Spleen (tissue), 11 donors: ENCODE measurements at regions not wholly inside any gene's neighbourhood (a gene's known extent, or its start where the extent isn't known, plus 50 kb on each side); places are given as distances from the start of the nearest gene placed in this dataset.

ENCODE experiments used
- DNase-seq: peaks from one replicate; pipeline ENCODE4 v3.0.0-alpha.2; 2020
- H3K27ac ChIP-seq, 8 donors: fragments of 200-600 bp; sonication (generic) in 7 of 8; 1 replicate in 4 of 8; 2 replicates in 4 of 8; pipeline versions ENCODE4 v1.5.0 to v1.8.0; 2016 to 2021; ENCODE audit warnings: inconsistent platforms in 4 of 8, mild to moderate bottlenecking in 4 of 8, moderate library complexity in 1 of 8
- H3K27me3 ChIP-seq, 7 donors: fragments of 200-600 bp; sonication (generic) in 6 of 7; replicated peaks in 1 of 7; 1 replicate in 4 of 7; 2 replicates in 3 of 7; pipeline versions ENCODE4 v1.5.0 to v1.8.0; 2016 to 2021; ENCODE audit warnings: inconsistent platforms in 3 of 7, mild to moderate bottlenecking in 1 of 7
- H3K36me3 ChIP-seq, 6 donors: fragments of 200-600 bp; sonication (generic) in 5 of 6; 1 replicate in 4 of 6; 2 replicates in 2 of 6; pipeline versions ENCODE4 v1.5.0 to v1.8.0; 2016 to 2021; ENCODE audit warnings: inconsistent platforms in 2 of 6
- H3K4me1 ChIP-seq, 6 donors: fragments of 200-600 bp; sonication (generic) in 5 of 6; 1 replicate in 3 of 6; 2 replicates in 3 of 6; pipeline versions ENCODE4 v1.5.0 to v1.8.0; 2016 to 2021; ENCODE audit warnings: inconsistent platforms in 3 of 6
- H3K4me3 ChIP-seq, 8 donors: fragments of 200-600 bp; sonication (generic) in 7 of 8; 1 replicate in 4 of 8; 2 replicates in 4 of 8; pipeline versions ENCODE4 v1.5.0 to v1.8.0; 2016 to 2021; ENCODE audit warnings: inconsistent platforms in 4 of 8, mild to moderate bottlenecking in 4 of 8, moderate library complexity in 2 of 8
- H3K9me3 ChIP-seq, 8 donors: fragments of 200-600 bp; sonication (generic) in 7 of 8; 1 replicate in 4 of 8; 2 replicates in 4 of 8; pipeline versions ENCODE4 v1.5.0 to v1.8.0; 2016 to 2021; ENCODE audit warnings: inconsistent platforms in 4 of 8
- POLR2A ChIP-seq, 3 donors: fragments of 450-650 bp; IDR thresholded peaks; one replicate each; pipeline ENCODE4 v1.5.1; 2017; ENCODE audit warnings: antibody characterized with exemption in 3 of 3, mild to moderate bottlenecking in 1 of 3
- POLR2AphosphoS5 ChIP-seq, 3 donors: sonication (generic); formaldehyde crosslinking; IDR thresholded peaks; one replicate each; pipeline ENCODE4 v1.5.1; 2017; ENCODE audit warnings: antibody characterized with exemption in 3 of 3
- WGBS, 5 donors: extraction: QIAGEN DNeasy Blood & Tissue Kit in 3 of 5; methylation state at CpG; one replicate each; pipeline versions ENCODE4 v1.1.5 to v1.1.7; 2013 to 2018; 5-methylcytosine and 5-hydroxymethylcytosine counted together
- intact Hi-C: fragments of 100-400 bp; cut with DNase I; formaldehyde crosslinking; loops from one replicate; pipeline ENCODE4 v1.15.0; 2023; ENCODE audit warnings: low total_unique reads
- TF ChIP-seq, protein P1 (sequence below), 11 experiments: fragments of 200-600 bp in 7 of 11; fragments of 450-650 bp in 4 of 11; sonication (generic) in 4 of 11; IDR thresholded peaks in 8 of 11; conservative IDR thresholded peaks in 3 of 11; 1 replicate in 7 of 11; 2 replicates in 4 of 11; pipeline versions ENCODE4 v1.4.0 to v1.8.0; 2016 to 2021; ENCODE audit warnings: antibody characterized with exemption in 11 of 11, inconsistent platforms in 4 of 11, mild to moderate bottlenecking in 1 of 11
- donor health status: healthy with polysubstance abuse.
- donor health status: DM: no; HTN: no; CAD: no; lungs with moderate emphysema.
- donor health status: DM: no; HTN: no; CAD: no.
- donor health status: Bipolar disorder and iron deficiency.
- donor health status: healthy.
- donor health status: DM: no; HTN: no; CAD: no.
- donor health status: DM: yes; HTN: yes; CAD: no.

DNA sequence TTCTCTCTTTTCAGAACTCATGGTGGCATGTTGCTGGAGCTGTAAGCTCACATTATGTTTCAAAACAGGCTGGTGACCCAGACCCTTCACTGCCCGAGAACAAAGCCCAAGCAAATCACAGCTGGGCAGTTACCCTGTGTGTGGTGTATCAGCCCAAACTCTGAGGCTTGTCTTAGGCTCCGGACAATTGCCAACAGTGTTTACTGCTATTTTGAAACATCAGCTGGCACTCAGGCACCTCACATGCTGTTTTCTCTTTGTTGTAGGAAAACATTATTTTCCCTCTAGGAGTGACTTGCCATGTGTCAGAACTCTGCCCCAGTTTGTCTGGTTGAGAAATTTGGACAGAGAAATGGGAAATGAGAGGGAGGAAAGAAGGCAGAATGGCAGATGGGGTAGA, 237.6 kb upstream of the APCDD1 start:
- WGBS, 5 donors = 81 to 93% (median 86%) methylated on average over 2 of the region's 2 CpGs
- Histone ChIP-seq H3K36me3 (no peaks in the 10 kb centered on the region), H3K9me3 (peaks cover 0 to 32% (median 23%) of the 10 kb centered on the region in 8 donors), H3K27ac (no peak overlapping the region), H3K4me1 (peaks cover 0 to 15% (median 6%) of the 10 kb centered on the region in 6 donors), H3K27me3 (no peaks in the 10 kb centered on the region), H3K4me3 (no peak overlapping the region)
- intact Hi-C loops = no loop called here
- DNase-seq = no peak
- TF ChIP-seq, protein P1, sequence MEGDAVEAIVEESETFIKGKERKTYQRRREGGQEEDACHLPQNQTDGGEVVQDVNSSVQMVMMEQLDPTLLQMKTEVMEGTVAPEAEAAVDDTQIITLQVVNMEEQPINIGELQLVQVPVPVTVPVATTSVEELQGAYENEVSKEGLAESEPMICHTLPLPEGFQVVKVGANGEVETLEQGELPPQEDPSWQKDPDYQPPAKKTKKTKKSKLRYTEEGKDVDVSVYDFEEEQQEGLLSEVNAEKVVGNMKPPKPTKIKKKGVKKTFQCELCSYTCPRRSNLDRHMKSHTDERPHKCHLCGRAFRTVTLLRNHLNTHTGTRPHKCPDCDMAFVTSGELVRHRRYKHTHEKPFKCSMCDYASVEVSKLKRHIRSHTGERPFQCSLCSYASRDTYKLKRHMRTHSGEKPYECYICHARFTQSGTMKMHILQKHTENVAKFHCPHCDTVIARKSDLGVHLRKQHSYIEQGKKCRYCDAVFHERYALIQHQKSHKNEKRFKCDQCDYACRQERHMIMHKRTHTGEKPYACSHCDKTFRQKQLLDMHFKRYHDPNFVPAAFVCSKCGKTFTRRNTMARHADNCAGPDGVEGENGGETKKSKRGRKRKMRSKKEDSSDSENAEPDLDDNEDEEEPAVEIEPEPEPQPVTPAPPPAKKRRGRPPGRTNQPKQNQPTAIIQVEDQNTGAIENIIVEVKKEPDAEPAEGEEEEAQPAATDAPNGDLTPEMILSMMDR (IDR thresholded peaks at IDR 0.05 in 8 of 11, conservative IDR thresholded peaks at IDR 0.05 in 3 of 11) = no peak
- no peak for TF ChIP-seq POLR2AphosphoS5 (IDR thresholded peaks at IDR 0.05)
- TF ChIP-seq POLR2A (IDR thresholded peaks at IDR 0.05) = no peak

- Histone ChIP-seq H3K4me3 (no peak overlapping the region), H3K36me3 (no peaks in the 10 kb centered on the region), H3K9me3 (peaks cover 0 to 32% (median 26%) of the 10 kb centered on the region in 8 donors), H3K27ac (no peak overlapping the region), H3K27me3 (no peaks in the 10 kb centered on the region), H3K4me1 (peaks cover 0 to 15% (median 6%) of the 10 kb centered on the region in 6 donors)
- no peak for DNase-seq
- 67 to 98% (median 76%) methylated on average over 2 of the region's 2 CpGs for WGBS, 5 donors
- intact Hi-C loops = no loop called here
- TF ChIP-seq POLR2A (IDR thresholded peaks at IDR 0.05) (no peak), POLR2AphosphoS5 (IDR thresholded peaks at IDR 0.05) (no peak)
- TF ChIP-seq, protein P1 (IDR thresholded peaks at IDR 0.05 in 8 of 11, conservative IDR thresholded peaks at IDR 0.05 in 3 of 11) = no peak
Observed at GRCh38 chr18:10217211-10217610, 237.2 kb upstream of the APCDD1 start.

DNA sequence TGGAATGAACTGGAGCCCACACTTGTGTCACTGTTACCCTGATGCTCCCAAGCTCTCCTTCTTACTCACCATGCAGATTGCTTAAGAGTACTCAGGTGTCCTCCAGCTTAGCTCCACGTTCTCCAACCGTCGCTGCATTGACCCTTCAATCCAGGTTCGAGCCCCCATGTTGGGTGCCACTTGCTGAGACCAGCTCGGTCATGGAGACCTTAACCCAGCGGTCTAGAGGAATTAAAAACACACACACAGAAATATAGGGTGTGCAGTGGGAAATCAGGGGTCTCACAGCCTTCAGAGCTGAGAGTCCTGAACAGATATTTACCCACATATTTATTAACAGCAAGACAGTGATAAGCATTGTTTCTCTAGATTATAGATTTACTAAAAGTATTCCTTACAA, 229.1 kb upstream of the APCDD1 start:
- Histone ChIP-seq H3K27me3 (no peaks in the 10 kb centered on the region), H3K36me3 (no peaks in the 10 kb centered on the region), H3K4me3 (no peak overlapping the region), H3K9me3 (peaks cover 0 to 49% (median 34%) of the 10 kb centered on the region in 8 donors), H3K27ac (no peak overlapping the region), H3K4me1 (no peaks in the 10 kb centered on the region)
- DNase-seq = no peak
- TF ChIP-seq, protein P1 (IDR thresholded peaks at IDR 0.05 in 8 of 11, conservative IDR thresholded peaks at IDR 0.05 in 3 of 11) = no peak
- TF ChIP-seq POLR2A (IDR thresholded peaks at IDR 0.05) (no peak), POLR2AphosphoS5 (IDR thresholded peaks at IDR 0.05) (no peak)
- intact Hi-C loops = no loop called here
- WGBS, 5 donors = 89 to 95% (median 93%) methylated on average over 6 of the region's 6 CpGs

DNA sequence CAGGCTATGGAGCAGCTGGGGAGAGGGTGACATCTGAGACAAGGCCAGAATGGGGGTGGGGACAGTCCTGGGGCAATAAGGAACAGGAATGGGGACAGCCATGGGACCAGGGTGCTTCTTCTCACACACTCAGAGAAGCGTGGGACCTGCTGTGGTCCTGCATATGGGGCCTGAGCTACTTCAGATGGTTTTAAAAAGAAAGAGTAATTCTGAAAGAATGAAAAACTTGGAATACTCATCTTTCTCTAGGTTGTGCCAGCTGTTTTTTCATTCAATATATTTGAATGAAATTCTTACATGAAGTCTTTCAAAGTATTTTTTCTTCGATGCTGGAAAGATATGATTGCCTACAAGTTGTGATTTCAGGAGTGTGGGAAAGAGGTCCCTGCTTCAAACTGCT, 227.5 kb upstream of the APCDD1 start:
- TF ChIP-seq, protein P1 (IDR thresholded peaks at IDR 0.05 in 8 of 11, conservative IDR thresholded peaks at IDR 0.05 in 3 of 11) = no peak
- TF ChIP-seq POLR2AphosphoS5 (IDR thresholded peaks at IDR 0.05) (no peak), POLR2A (IDR thresholded peaks at IDR 0.05) (no peak)
- no peak overlapping the region for H3K4me3 ChIP-seq

More for the DNA sequence above, 227.5 kb upstream of the APCDD1 start:
- Histone ChIP-seq H3K27ac (no peak overlapping the region), H3K36me3 (no peaks in the 10 kb centered on the region), H3K27me3 (no peaks in the 10 kb centered on the region), H3K4me1 (no peaks in the 10 kb centered on the region), H3K9me3 (peaks cover 0 to 39% (median 25%) of the 10 kb centered on the region in 8 donors)
- 87 to 96% (median 94%) methylated on average over 2 of the region's 2 CpGs for WGBS, 5 donors
- intact Hi-C loops = no loop called here
- no peak for DNase-seq
